HG03108 (cell line): ENCODE measurements at regions not wholly inside any gene's neighbourhood (a gene's known extent, or its start where the extent isn't known, plus 50 kb on each side); places are given as distances from the start of the nearest gene placed in this dataset.
"Not testable (repeated sequence)": the region's sequence is repeated elsewhere in the genome, so short reads cannot be mapped to it uniquely, and the experiment has no call there.

Experiments
- ATAC-seq: cut with Tn5 transposase; IDR thresholded peaks from one replicate; pipeline ENCODE4 v1.9.1; 2021; ENCODE audit warnings: moderate library complexity; ENCODE audit not compliant: unreplicated experiment

- no peak for ATAC-seq
Observed at GRCh38 chr4:159547645-159548308, 444.9 kb downstream of the RAPGEF2 start.

DNA sequence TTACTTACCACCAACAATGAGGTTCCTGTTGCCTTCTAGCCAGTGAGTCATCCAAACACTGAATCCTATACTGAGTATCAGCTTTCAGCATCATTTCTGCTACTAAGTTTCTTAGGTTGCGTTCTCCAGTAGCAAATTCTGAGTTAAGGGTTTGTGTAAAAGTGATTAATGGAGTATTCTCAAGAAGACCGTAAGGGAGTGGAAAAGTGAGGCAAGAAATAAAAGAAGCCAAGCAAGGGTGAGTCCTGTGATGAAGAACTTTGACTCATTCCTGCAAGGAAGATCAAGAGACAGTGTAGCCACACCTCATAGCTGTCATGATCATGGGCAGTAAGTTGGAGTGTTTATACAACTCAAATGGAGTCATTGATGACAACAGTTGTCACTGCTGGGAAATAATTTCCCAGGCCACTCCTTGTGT, 446.2 kb downstream of the RAPGEF2 start:
- ATAC-seq = no peak

GRCh38 chr4:159551281-159551680, 448.4 kb downstream of the RAPGEF2 start:
- no peak for ATAC-seq

- no peak for ATAC-seq
Observed at GRCh38 chr4:159552979-159553768, 450.3 kb downstream of the RAPGEF2 start.

GRCh38 chr4:159555873-159556272, 453.0 kb downstream of the RAPGEF2 start:
- no peak for ATAC-seq

DNA sequence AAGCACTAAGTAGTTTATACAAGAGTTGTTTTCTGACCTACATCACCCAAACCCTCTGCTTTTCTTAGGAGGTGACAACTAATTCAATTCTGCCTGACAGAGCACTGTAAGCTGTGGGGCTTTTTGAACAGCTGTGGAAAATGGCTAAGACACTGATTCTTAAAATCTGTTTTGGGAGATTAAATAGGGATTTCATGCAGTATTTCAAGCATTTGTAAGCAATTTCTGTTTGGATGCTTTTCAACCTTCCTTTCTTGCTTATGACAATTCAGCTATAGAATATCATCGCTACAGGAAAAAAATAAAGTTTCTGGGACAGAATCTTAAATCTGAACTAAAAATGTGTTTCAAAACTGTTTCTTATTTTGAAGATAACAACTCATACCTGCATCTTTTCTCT, 459.5 kb downstream of the RAPGEF2 start:
- ATAC-seq = no peak

- no peak for ATAC-seq
Observed at GRCh38 chr4:159563257-159563656, 460.4 kb downstream of the RAPGEF2 start.

- no peak for ATAC-seq
Observed at GRCh38 chr4:159564615-159565014, 461.7 kb downstream of the RAPGEF2 start.

GRCh38 chr4:159566786-159567185, 463.9 kb downstream of the RAPGEF2 start:
- ATAC-seq = no peak

- ATAC-seq = no peak
Observed at GRCh38 chr4:159577241-159577640, 474.4 kb downstream of the RAPGEF2 start.

DNA sequence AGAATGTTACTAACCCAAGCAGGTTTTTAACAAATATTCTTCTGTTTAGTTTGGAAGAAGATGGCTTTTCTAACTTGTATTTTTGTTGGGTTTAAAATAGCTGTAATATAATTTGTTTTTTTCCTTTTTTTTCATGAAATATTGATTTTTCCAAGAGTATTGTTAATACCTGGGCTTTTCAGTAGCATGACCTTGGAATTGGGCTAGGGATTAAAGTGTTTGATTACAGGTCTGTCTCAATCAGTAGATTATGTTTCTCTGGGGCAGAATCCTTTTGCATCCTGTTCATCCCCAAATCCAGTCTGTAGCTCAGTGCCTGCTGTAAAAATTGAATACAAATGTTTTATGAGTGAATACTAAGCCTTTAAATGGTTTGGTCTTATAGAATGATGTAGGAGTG, 479.8 kb downstream of the RAPGEF2 start:
- ATAC-seq = no peak

DNA sequence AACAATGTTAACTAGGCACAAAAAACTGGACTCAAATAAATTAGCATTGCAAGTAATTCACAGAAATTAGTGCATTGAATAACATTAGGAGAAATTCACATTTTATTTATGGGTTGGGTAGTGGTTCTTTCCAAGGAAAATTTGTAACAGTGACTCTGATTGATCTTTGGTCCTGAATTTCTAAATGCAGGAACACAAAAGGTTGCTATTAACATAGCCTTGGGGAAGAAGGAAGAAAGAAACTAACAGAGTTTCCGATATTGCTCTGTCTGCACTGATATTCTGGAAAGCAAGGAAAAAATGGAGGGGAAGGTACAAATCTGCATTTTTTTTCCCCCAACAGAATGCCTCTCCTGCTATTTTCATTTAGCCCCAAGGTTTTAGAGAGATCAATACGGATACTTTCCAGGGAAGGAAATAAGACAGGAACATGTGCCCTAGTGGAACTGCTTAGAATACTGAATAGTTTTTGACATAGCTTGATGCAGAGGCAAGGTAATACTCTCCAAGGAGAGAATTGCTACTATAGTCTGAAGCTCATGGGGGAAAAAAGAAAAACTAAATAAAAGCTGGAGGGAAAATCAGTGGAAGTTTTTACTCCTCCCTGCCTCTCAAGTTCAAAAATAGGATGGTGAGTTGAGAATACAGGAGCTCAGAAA, 490.1 kb downstream of the RAPGEF2 start:
- no peak for ATAC-seq

GRCh38 chr4:159593681-159594080, 490.8 kb downstream of the RAPGEF2 start:
- ATAC-seq = no peak

DNA sequence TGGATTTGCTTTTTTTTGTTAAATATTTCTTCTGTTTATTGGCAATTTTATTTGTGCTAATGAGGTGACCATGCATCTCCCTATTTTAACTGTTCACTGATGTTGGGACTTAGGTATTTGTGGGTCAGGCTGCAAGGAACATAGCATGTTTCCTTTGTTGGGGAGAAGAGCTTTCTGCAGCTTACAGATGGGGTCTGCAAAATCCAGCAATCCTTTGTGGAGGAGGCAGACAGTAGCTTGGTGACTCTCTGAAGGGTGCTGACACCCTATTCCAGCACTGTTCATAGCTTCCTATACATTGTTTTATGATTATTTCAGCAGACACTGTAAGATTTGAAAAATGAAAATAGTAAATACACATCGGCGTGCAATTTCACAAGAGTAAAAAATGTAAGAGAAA, 491.7 kb downstream of the RAPGEF2 start:
- ATAC-seq = no peak

- not testable (repeated sequence) for ATAC-seq
Observed at GRCh38 chr4:159595101-159595500, 492.2 kb downstream of the RAPGEF2 start.

- no peak for ATAC-seq
Observed at GRCh38 chr4:159598602-159599001, 495.7 kb downstream of the RAPGEF2 start.

DNA sequence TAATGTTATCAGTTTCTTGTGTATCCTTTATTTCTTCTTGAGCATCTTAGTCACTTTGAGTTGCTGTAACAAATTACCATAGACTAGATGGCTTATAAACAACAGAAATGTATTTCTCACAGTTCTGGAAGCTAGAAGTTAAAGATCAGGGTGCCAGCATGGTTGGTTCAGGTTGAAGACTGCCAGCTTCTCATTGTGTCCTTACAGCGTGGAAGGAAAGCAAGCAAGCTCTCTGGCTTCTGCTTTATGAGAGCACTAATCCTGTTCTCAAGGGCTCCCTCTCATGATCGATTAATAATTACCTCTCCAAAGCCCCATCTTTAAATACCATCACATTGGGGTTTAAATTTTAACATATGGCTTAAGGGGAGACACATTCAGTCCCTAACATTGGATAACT, 497.2 kb downstream of the RAPGEF2 start:
- ATAC-seq = no peak

DNA sequence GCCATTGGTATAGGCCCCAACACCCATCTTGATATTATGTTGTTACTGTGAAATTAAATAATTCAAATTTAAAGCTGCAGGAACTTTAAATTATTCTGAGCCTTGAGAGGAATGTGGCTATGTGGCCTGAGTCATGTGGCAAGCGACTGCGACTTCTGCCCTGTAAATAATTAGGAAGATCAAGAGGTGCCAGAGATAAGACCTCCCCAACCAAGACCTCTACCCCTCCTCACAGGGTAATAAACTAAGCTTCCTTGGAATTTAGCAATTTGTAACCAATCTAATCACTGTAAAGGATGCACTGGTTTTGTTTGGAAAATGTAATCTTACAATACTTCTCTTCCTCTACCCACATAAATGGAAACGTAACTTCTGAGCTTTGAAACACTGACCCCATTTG, 501.9 kb downstream of the RAPGEF2 start:
- ATAC-seq = no peak

DNA sequence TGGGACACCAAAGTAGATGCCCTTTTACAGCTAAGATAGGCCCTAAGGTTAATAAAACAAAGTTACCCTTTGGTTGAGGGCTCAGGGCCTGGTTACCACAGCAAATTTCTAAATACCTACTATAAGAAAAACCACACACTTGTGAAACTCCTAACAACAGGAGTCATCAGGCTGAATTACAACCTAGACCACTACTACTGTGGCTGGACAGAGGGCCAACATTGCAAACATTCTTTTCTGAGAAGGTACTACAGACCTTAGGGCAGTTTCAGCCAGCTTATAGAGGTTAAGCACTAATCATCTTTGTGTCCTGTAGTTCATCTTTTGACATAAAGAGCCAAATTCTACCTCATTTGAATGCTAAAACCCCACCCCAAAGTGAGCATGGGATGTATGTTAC, 504.0 kb downstream of the RAPGEF2 start:
- ATAC-seq = no peak

- no peak for ATAC-seq
Observed at GRCh38 chr4:159607809-159608208, 504.9 kb downstream of the RAPGEF2 start.

GRCh38 chr4:159608436-159608835, 505.6 kb downstream of the RAPGEF2 start:
- no peak for ATAC-seq

DNA sequence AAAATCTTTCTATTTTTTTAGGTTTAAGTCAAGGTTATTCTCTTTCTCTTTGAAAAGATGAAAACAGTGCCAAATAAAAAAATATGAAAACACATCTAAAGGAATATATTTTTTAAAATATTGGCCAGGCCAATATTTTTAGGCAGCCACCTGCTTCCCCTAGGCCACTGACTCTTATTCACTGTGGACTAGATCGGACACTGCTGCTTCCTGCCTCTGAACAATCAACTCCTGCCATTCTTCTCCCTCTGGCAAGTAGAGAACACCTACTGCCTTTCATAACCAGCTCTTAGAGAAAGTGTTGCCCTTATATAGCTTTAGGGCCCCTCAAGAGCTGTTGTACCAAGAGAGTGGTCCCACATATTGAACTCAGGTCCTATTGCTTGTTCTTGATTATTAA, 529.2 kb downstream of the RAPGEF2 start:
- ATAC-seq = no peak
